ENCODE measurements at regions not wholly inside any gene's neighbourhood (a gene's known extent, or its start where the extent isn't known, plus 50 kb on each side); places are given as distances from the start of the nearest gene placed in this dataset.

- TF ChIP-seq MAX (CRISPR knock-in tag; IDR thresholded peaks at IDR 0.05) (no peak), USF2 (CRISPR knock-in tag; IDR thresholded peaks at IDR 0.05) (no peak), CREM (CRISPR knock-in tag; IDR thresholded peaks at IDR 0.05) (no peak), FOXP1 (CRISPR knock-in tag; IDR thresholded peaks at IDR 0.05; ENCODE audit: borderline replicate concordance) (no peak), RELA (CRISPR knock-in tag; IDR thresholded peaks at IDR 0.05; ENCODE audit: borderline replicate concordance) (no peak), CTCF (IDR thresholded peaks at IDR 0.05) (no peak), E2F1 (CRISPR knock-in tag; IDR thresholded peaks at IDR 0.05) (no peak)
Measured at GRCh38 chr17:15031975-15032374, 233.2 kb downstream of the PMP22 start.

Data from WTC11 (cell line).